NCI-H2227 treated with DMSO at 0.1 percent for 48 hours (cell line): ENCODE measurements at regions not wholly inside any gene's neighbourhood (a gene's known extent, or its start where the extent isn't known, plus 50 kb on each side); places are given as distances from the start of the nearest gene placed in this dataset.

Source experiments
- DNase-seq: peaks from one replicate; lab custom pipeline; 2025; lab: John Stamatoyannopoulos, UW

- no peak for DNase-seq
These were observed 50.5 kb upstream of the POU2AF2 start for GRCh38 chr11:111194860-111195568.

- no peak for DNase-seq
These were observed 51.5 kb upstream of the POU2AF2 start for GRCh38 chr11:111193924-111194490.

GRCh38 chr11:111189466-111189865 lies 56.1 kb upstream of the POU2AF2 start:
- no peak for DNase-seq

GRCh38 chr11:111186308-111186915 lies 59.1 kb upstream of the POU2AF2 start:
- no peak for DNase-seq

- no peak for DNase-seq
These were observed 60.3 kb upstream of the POU2AF2 start for GRCh38 chr11:111185266-111185665.

- no peak for DNase-seq
These were observed 61.8 kb upstream of the POU2AF2 start for GRCh38 chr11:111183706-111184105.

GRCh38 chr11:111179184-111179910 lies 66.2 kb upstream of the POU2AF2 start:
- DNase-seq: no peak

GRCh38 chr11:111177037-111177871 lies 68.3 kb upstream of the POU2AF2 start:
- no peak for DNase-seq

- DNase-seq: no peak
These were observed 68.9 kb upstream of the POU2AF2 start for GRCh38 chr11:111176603-111177002.

GRCh38 chr11:111173221-111173620 lies 72.3 kb upstream of the POU2AF2 start:
- no peak for DNase-seq

GRCh38 chr11:111172321-111172862 lies 73.1 kb upstream of the POU2AF2 start:
- DNase-seq: no peak

- DNase-seq: no peak
These were observed 74.7 kb upstream of the POU2AF2 start for GRCh38 chr11:111170761-111171379.

GRCh38 chr11:111169367-111169766 lies 76.2 kb upstream of the POU2AF2 start:
- DNase-seq: no peak

GRCh38 chr11:111168871-111169270 lies 76.7 kb upstream of the POU2AF2 start:
- no peak for DNase-seq

- DNase-seq: no peak
These were observed 77.9 kb upstream of the POU2AF2 start for GRCh38 chr11:111167666-111168065.

- no peak for DNase-seq
These were observed 78.9 kb upstream of the POU2AF2 start for GRCh38 chr11:111166598-111166997.

GRCh38 chr11:111162305-111162704 lies 83.2 kb upstream of the POU2AF2 start:
- DNase-seq: no peak

- DNase-seq: no peak
These were observed 88.0 kb upstream of the POU2AF2 start for GRCh38 chr11:111157571-111157970.

- DNase-seq: no peak
These were observed 90.5 kb upstream of the POU2AF2 start for GRCh38 chr11:111155021-111155420.

- no peak for DNase-seq
These were observed 92.3 kb upstream of the POU2AF2 start for GRCh38 chr11:111153194-111153593.

- DNase-seq: no peak
These were observed 96.6 kb upstream of the POU2AF2 start for GRCh38 chr11:111148953-111149352.
